ENCODE measurements at regions not wholly inside any gene's neighbourhood (a gene's known extent, or its start where the extent isn't known, plus 50 kb on each side); places are given as distances from the start of the nearest gene placed in this dataset.
A peak's percentile ranks its signal among the peaks of the same experiment; 100 is the strongest.

GRCh38 chr5:171580502-171581265 is 161.2 kb downstream of the FGF18 start:
- no peak for DNase-seq (ENCODE audit: low spot score)

GRCh38 chr5:171581781-171582180 is 162.3 kb downstream of the FGF18 start:
- DNase-seq (ENCODE audit: low spot score): no peak

- DNase-seq (ENCODE audit: low spot score): no peak
Measured at GRCh38 chr5:171582849-171583248, 163.4 kb downstream of the FGF18 start.

DNA sequence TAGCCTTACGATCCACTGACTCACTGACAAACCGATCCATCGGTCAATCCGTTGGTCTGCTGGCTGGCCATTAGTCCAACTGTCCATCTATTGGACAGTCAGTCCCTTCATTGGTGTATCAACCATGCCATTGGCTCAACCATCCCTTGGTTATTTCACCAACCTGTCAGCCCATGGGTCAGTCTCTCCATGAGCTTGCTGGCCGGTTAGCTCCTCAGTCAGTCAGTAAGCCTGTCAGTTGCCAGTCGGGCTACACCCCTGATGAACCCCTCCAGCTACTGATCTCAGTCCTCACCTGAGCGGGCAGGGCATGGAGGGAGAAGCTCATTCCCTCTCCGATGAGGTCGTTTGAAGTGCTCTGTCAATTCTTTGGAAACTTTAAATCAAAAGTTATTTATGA is 166.5 kb downstream of the FGF18 start:
- no peak for DNase-seq (ENCODE audit: low spot score)

DNA sequence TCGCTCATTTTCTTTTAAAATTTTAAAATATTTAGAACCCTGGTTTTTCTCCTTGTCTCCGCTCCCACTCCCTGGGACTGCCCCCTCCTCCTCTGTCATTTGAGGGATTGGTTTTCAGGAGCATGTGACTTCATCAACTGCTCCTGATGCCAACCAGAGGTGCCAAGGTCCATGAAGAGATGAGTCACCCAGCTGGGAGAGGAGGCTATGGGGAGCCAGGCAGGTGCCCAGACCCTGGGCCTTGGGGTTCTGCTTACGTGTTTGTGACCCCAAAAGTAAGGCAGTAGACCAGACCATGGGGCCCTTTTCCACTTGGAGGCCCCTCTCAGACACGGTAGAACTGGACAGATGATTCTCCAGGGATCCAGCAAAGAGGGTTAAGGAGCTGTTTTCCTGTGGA is 167.0 kb downstream of the FGF18 start:
- DNase-seq (ENCODE audit: low spot score): peak; percentile 62

- no peak for DNase-seq (ENCODE audit: low spot score)
Measured at GRCh38 chr5:171588046-171588445, 168.6 kb downstream of the FGF18 start.

DNA sequence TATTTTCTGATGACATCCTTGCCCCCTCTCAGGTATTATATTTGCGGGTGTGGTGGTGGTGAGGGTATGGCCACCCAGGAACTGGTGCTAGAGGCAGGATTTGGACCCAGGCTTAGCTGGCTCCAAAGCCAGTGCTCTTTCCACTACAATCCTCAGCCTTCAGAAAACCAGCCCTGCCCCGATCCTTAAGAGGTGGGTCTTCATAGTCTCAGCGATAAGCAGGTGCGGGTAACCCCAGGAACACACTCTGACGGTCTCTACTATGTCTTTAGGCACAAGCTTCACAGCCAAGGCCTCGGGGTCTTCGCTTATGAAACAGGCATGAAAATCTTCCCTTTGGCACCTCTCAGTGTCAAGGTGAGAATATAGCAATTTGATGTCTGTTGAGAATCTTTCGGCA is 169.3 kb downstream of the FGF18 start:
- DNase-seq (ENCODE audit: low spot score): no peak

DNA sequence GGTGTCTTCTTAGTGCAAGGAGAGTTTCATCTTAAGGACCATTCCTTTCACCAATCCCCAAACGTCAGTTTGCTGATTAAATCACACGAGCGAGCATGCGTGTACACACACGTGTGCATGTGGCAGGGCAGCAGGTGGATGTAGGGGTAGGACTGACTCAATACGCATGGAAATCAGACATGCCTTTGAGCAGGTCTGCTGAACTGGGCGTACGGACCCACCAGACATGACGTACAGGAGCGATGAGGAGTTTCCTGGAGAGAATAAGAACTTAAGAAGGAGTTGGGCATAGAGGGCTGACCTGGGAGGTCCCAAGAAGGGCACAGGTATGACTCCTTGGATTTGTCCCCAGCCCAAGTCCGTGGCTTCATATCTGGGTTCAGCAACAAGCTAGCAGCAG is 170.0 kb downstream of the FGF18 start:
- DNase-seq (ENCODE audit: low spot score): no peak

DNA sequence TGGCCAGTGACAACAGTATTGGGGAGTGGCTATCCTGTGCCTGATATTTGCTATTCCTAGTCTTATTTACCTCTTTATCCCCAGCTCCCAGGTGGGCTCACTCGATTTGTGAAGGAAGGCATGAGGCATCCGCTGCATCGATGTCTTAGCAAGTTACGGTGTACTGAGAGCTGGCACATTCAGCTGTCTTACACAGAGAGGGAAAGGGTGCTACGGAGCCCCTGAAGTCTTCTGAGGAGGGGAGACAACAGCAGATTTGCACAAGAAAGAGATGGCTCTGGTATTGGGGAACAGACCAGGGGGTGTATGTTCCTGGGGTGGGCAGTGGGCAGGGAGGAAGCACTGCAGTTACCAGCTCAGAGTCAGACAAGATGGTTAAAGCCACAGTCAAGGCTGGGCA is 172.6 kb downstream of the FGF18 start:
- DNase-seq (ENCODE audit: low spot score): no peak

- no peak for DNase-seq (ENCODE audit: low spot score)
Measured at GRCh38 chr5:171592736-171593135, 173.3 kb downstream of the FGF18 start.

DNA sequence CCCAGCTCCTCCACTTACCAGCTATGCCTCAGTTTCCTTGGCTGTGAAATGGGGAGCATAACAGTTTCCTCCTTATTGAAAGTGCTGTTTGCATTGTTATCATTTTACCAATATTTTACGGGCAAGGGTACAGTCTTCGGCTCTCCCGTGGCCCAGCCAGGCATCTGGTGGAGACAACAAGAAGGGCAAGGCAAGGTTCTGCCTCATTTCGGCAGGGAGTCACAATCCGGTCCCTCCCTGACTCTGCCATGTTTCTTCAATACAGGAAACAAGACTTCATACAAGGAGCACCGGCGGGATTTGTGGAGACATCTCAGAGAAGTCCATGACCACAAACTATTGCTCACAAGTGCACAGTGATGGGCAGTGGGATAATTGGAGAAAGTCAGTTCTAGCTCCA is 174.0 kb downstream of the FGF18 start:
- DNase-seq (ENCODE audit: low spot score): no peak

DNA sequence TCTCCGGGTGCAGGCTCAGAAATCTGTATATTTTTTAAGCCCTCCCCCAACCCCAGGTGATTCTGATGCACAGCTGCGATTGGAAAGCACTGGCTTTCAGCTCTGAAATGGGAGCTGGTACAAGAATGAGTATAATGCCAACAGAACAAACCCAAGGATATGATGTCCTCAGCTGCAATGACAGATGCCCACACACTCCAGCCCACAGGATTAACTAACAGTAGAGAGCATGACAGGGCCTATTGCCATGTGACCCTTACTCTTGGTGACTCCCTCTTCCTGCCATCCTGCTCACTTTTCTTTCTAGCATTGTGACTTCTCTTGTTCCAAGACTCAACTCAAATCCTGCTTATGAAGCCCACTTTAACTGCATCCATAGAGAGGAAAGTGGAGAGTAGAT is 174.5 kb downstream of the FGF18 start:
- no peak for DNase-seq (ENCODE audit: low spot score)

- no peak for DNase-seq (ENCODE audit: low spot score)
Measured at GRCh38 chr5:171595401-171595800, 176.0 kb downstream of the FGF18 start.

- DNase-seq (ENCODE audit: low spot score): peak; percentile 73
Measured at GRCh38 chr5:171595801-171596231, 176.4 kb downstream of the FGF18 start.

DNA sequence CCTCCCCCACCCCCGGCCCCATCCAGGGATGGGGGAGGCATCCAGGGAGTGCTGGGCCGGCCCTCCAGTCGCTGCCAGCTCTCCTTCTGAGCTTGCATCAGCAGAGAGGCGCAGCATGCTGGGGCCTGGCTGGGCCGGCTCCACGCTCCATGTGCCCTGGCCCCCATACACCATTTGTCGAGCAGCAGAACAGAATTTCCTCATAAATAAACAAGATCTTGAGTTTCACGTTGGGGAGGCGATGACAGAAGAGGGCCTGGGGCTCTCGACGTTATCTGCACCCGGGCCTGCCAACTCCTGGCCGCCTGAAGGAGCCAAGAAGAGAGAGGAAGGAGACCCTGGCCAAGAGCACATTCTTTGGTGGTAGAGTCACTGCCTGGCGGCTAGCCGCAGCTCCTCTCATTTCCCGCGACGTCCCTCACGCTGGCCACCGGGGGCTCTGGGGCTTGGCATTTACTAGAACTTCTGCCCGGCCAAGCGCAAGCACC is 177.0 kb downstream of the FGF18 start:
- DNase-seq (ENCODE audit: low spot score): no peak

DNA sequence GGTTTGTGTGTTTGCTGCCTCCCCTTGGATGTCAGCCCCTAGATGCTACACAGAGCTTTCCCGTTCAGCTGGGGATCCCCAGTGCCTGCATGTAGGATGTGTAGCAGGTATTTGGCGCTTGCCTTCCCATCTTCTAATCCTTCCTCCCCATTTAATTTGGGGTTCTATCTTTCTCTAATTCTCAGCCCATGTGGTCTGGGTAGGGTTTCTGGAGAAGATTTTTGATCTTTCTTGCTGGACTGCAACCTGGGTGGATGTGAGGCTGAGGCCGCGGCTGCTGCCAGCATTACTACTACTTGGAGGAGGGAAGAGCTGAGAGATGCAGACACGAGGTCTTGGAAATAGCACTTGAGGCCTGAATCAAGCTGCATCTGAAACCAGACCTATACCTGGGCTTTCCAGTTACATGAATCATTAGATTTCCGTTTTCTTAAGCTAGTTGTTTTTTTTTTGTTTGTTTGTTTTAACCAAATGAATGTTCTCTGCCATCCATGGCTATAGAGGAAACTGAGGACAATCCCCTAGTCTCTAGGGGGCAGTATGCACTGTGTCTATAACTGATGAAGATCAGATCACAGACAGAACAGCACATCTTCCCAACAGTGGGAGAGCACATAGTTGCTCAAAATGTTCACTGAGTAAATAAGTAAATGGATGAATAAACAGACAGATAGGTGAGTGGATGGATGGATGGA is 178.6 kb downstream of the FGF18 start:
- DNase-seq (ENCODE audit: low spot score): no peak

GRCh38 chr5:171598641-171599152 is 179.2 kb downstream of the FGF18 start:
- no peak for DNase-seq (ENCODE audit: low spot score)

- DNase-seq (ENCODE audit: low spot score): no peak
Measured at GRCh38 chr5:171599411-171599810, 180.0 kb downstream of the FGF18 start.

DNA sequence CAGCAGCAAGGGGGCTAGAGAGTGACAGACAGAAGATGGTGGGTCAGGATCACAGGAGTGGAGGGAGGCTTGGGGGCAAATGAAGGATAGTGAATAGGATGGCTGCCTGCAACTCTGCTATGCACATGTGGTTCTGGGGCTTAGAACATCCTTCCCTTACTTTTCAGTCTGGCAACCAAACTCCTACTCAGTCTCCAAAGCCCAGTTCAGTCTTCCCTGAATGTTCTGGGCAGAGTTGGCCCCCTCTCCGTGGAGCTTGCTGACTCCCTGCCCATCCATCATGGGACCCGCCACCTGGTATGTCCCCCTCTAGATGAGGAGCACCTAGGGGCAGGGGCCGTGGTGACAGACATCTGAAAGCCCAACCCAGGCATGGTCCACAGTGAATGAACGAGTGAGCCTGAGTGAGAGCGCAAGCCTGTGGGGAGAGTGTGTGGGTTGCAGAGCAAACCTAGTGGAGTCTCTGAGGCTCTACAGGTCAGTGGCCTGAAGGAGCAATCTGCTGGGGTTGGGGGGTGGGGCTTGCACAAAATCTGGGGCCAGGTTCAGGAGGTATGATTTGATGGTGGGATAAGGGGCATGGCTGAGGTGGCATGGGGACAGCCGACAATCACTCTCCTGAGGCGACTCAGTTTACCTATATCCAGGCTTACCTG is 180.6 kb downstream of the FGF18 start:
- DNase-seq (ENCODE audit: low spot score): no peak

- DNase-seq (ENCODE audit: low spot score): no peak
Measured at GRCh38 chr5:171600741-171601265, 181.4 kb downstream of the FGF18 start.

DNA sequence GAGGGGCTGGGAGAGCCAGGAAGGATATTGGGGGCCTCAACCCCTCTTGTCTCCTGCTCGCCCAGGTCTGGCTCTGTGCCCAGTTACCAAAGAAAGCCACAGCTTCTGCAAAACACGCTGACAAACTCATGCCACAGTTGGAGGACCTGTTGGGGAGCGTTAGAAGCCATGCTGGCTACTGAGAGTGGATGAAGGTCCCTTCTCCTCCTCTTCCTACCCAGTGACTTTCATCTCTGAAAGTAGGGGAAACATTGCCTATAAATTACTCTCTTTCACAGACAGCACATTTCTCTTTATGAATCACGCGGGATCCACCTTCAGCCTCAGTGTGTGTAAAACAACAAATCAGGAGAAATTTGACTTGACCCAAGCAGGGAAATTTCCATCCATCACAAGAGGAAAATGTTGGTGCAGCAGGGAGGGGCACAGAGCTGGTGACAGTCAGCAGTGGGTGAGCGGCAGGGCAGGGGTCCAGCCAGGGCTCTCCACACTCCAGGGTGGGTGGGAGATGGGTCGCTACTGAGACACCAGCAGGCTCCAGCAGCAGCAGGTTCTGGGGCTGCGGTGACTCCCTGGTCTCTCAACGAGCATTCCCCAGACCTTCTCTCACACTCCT is 181.9 kb downstream of the FGF18 start:
- no peak for DNase-seq (ENCODE audit: low spot score)

DNA sequence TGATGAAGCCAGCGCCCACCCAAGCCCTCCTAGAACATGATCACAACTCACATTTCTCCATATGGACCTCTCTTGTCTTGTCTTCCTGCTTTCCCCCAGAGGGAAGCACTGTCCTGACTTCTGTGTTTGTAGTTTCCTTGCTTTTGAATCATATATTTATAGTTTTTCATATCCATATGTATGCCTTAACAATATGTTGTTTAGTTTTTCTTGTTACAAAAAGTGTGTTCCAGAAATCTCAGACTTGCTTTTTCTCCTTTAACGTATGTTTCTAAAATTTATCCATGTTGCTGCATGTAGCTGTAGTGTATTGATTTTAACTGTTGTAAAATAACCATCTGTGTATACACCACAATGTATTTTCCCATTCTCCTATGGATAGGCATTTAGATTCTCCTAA is 182.0 kb upstream of the SMIM23 start:
- no peak for DNase-seq (ENCODE audit: low spot score)
